DMS 273 (cell line): ENCODE measurements at regions not wholly inside any gene's neighbourhood (a gene's known extent, or its start where the extent isn't known, plus 50 kb on each side); places are given as distances from the start of the nearest gene placed in this dataset.
"Not testable (repeated sequence)": the region's sequence is repeated elsewhere in the genome, so short reads cannot be mapped to it uniquely, and the experiment has no call there.

Experiments
- DNase-seq: peaks from one replicate; lab custom pipeline; 2025; ENCODE audit not compliant: unreplicated experiment; lab: John Stamatoyannopoulos, UW

DNA sequence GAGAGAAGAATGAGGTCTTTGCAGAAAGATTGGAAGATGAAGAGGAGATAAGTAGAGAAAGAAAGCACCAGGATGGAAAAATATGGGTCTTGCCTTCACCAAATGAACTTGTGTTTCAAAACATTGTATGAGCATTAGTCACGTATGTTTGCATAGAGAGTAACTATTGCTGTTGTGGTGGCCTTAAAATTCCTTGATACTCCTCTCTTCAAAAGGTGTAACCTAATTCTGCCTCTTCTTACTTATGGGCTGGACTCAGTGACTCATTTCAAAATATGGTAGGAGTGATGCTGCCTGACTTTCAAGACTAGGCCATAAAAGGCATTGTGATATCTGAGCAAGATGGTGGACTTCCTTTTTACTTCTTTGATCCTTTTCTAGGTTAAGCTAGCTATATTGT, 228.7 kb upstream of the ZNF385D start:
- DNase-seq: no peak

DNA sequence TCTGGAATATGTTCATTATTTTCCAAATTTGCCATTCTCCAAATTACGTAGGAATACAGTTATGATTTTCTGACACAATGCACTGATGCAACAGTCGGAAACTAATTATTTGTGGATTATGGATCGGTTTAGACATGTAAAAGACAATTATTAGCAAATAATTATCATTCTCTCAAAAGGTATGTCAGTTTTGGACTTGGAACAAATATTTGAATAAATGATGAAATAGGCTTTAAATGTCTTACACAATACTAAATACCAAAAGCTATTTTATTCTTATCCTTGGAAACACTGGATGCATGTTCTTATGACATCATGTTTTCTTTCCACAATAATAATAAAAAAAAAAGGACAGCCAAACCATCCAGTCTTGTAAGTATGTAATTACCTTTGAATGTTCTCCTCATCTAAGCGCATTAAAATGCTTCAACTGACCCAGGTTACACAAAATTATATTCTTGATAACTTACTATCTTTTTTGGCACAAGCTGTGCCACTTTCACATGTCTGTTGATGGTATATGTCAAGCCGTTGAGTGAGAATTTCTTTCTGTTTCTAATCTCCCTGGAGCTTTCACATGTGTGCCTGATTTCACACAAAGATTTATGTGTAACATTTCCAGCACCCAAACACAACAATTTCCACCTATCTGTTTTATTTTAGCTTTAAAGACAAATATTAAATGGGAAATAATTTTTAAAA, 238.5 kb upstream of the ZNF385D start:
- no peak for DNase-seq

DNA sequence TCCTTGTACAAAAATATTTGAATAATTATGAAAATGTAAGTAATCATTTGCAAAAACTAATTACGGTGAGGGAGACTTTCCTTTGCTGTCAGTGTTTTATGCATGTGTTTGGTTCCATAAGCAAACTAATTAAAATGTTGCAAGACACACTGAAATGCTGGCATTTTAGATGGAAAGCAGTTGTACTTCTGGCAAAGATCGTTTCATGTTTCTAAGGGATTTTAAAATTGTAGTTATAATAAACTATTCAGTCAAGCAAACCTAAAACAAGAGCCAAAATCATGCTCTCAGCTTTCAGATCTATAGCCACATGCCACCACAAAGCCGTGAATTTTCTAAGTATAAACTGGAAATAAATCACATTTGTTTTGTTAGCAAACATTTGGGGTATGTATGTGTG, 240.1 kb upstream of the ZNF385D start:
- DNase-seq: no peak

DNA sequence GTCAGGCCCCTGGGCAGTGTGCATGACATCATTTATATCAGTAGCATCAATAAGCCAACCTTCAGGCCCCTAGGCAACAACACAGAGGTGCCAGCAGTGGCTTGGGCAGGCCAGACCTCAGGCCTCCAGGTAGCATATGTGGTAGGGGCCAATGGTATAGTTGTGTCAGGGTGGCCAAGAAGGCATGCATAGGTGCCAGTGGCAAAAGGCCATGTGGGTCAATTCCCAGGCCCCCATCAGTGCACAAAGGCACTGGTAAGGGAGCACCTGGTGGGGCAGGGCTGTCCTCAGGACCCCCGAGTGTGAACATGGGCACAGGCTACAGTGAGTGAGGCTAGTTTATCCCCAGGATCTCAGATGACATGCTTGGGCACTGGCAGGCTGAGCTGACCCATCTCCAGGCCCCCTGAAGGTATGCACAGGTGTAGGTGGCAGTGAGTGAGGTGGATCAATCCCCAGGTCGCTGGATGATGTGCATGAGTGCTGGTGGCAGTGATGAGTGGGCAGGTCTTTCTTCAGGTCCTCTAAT, 244.1 kb upstream of the ZNF385D start:
- DNase-seq: no peak

DNA sequence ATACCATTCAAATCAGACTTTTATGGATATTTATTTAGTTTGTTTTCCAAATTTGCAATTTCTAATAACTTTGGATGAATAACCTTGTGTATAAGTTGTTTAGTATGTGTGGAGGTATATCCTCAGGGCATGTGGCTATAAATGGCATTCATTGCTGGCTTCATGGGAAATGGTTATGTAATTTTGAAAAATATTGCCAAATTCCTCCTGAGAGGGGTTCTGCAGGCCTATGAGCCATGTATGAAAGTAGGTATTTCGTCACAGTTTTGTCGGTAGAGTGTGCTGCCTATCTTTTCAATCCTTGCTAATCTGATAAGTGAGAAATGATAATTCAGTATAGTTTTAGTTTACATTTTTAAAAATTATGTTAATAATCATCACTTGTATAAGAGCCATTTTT, 256.4 kb upstream of the ZNF385D start:
- DNase-seq: no peak

DNA sequence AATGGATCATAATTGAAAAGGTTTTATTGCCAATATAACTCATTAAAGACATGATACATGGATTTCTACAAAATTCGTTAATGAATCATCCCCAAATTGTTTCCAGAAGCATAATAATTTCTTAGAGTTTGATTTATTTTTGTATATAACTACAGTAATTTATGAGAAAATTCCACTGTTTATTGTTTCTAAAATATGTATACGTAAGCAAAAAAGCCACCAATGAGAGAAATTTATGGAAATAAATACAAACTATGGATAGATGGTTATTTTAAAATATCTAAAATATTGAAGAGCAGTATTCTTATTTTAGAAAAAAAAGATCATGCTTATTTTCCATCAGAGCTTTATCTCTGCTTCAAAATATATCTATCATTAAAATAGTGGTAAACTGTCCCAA, 260.0 kb upstream of the ZNF385D start:
- no peak for DNase-seq

DNA sequence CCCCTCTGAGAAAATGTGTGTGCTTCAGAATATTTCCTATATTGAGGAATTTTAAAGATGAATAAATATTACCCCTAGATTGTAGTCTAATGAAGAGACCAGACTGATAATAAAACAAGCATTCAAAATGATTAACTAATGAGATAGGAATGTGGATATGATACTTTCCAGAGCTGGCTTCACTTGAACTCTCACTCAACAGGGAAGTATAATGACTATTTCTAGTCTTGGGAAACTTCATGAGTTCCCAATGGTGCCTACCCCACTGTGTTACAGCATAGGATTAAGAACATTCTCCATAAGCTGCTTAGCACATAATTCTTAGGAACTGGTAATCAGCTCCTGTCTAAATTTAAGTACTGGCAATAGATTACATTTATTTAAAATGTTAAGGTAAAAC, 261.5 kb upstream of the ZNF385D start:
- DNase-seq: no peak

DNA sequence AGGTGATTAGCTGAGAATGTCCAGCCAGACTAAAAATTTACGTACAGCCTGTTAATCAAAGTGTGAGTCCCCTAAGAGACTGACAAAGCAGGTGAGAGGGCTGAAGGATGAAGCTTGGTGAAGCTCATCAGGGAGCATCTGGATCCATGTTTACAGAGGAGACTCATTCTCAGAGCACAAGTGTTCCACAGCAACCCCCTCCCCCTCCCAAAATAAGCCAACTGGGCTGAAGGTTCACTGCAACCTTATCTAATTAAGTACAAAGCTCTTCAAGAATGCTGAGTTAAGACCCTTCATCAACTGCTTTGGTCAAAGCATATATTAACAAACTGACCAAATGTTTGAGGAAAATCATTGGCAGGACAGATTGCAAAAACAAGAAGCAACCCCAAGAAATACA, 262.6 kb upstream of the ZNF385D start:
- no peak for DNase-seq

DNA sequence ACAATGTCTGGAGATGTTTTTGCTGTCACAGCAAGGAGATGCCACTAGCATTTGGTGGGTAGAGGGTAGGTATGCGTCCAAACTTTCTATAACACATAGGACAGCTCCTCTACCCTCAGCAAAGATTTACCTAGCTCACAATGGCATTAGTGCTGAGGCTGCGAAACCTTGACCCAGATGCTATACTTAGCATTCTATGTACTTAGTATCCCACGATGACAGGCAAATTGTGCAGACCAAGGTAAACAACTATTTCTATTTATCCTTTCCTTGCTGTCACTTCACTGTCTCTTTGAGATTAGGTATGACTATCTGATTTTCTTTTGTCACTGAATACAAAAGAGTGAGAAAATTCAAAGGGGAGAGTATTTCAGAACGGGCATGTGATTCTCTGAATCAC, 265.2 kb upstream of the ZNF385D start:
- no peak for DNase-seq

DNA sequence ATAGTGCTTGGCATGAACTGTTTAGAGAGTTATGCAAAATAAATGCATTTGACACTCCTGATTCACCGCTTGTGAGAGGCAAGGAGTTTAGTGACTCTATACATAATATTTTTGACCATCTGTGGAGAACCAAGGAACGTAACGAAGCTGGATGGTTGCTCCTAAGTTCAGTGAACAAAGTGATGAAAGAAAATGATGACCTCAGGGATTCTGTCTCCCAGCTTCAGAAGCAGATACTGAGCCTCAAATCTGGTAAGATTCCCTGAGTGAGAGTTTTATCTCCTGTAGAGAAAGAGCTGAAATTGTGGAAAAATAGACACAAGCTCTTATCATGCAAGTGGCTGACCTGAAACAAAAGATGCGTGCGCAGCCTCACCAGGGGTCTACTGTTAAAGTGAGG, 273.6 kb upstream of the ZNF385D start:
- DNase-seq: not testable (repeated sequence)

DNA sequence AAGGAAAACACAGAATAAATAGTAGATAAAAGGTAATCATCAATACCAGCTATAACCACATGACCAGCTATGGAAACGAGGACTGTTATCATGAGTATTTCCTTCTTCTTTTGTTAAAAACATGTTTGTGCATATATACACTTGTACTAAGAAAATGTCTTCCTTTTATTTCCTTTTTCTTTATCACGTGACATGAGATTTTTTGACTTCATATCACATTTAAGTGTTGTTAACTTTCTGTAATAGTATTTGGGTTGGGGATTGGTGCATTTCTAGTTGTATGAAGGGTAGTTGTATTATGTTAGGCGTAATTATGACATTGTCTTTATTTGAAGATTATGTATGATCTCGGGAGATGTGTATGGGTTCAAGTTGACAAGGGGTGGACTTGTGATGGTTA, 278.5 kb upstream of the ZNF385D start:
- no peak for DNase-seq

DNA sequence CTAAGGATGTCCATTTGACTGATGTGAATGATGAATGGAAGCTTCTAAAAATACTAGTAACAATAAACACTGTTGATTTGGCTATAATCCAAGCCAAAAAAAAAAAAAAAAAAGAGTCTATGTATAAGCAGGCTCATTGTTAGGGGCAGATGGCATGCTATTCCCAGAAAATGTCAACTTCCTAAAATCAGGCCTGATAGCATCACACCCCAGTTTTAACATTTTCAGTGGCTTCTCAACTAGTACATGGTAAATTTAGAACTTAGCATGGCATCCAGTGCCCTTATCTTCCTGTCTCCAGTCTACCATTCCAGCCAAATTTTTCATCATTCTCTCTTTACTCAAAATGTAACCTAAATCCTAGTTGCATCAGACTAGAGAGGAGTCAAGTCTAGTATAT, 288.2 kb upstream of the ZNF385D start:
- DNase-seq: peak; percentile 13

DNA sequence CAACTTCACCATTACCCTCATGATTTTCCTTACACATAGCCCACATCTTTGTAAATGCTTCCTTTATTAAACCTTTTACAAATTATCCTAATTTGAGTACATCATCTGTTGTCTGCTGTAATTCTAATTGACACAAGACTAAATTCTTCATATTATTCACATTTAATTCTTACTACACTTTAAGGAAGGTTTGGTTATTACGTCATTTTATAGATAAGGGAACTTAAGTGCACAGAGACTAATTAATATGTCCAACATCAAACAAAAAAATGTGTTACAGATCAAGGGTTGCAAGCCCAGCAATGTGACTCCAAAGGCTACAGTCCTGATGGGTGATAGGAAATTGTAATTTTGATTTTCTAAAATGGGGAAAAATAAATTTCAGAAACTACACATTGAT, 289.1 kb upstream of the ZNF385D start:
- no peak for DNase-seq

DNA sequence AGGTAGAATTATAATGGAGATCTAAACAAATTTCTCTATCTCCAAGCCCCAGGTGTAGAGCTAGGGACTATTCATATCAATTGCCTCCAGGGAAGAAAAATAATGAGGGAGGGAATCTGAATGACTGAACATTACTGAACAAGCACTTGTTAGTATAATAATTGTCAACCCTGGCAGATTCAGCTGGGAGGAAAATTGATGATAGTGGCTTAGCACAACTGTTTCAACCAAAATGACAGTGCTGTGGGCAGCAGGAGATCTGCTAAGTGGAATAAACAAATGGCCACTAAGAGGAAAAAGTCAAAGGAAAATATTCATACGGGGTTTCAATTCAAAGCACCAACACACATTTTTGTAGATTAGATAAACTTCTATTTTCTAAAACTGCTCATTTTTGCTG, 294.9 kb upstream of the ZNF385D start:
- no peak for DNase-seq

DNA sequence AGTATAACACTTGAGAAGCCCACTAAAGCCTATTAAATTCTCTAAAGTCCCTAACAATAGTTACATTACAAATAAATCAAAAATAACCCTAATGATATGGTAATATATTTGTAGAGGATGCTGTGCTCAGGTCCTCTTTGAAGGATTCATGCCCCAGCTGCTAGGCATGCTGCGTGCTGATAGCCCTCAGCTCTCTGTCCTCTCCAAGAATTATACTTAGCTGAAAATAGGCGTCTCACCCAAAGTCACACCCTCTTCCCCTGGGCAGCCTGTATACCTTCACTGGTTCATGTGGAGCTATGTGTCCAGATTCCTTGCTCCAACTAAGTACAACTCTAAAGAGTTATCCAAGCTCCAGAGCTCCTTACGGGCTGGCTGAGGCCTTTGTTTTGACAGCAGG, 312.5 kb upstream of the ZNF385D start:
- no peak for DNase-seq

DNA sequence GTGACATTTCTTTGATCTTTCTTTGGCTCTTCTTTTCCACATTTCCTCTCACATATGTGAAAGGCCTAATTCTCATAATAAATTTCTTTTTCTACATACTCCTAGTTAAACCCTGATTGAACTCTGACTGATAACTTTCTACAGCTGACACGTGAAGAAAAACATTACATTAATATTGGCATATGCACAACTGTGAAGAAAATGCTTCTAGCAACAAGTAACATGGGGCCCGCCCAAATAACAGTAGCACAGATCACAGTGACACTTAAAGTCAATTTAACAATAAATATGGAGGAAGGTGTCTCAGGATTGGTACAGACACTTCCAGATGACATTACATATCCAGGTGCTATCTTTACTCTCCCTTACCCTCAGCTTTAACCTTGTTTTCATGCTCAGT, 317.6 kb upstream of the ZNF385D start:
- no peak for DNase-seq

DNA sequence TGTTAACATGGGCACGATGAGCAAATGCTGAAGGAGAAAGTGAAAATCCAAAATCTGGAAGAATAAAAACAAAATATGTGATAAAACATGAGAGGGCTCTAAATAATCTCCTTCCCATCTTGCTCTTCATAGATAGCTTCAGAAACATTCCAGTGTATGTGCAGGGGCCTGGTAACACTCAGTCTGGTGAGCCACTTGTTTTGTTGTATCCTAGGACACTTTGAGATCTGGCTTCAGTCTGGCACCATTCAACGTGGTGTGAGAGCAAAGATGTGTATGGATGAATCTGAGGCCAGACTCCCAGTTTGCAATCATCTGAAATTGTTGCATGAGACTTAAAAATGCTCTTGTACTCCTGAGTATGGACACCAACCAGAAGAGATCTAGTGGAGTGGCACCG, 337.2 kb upstream of the ZNF385D start:
- no peak for DNase-seq

DNA sequence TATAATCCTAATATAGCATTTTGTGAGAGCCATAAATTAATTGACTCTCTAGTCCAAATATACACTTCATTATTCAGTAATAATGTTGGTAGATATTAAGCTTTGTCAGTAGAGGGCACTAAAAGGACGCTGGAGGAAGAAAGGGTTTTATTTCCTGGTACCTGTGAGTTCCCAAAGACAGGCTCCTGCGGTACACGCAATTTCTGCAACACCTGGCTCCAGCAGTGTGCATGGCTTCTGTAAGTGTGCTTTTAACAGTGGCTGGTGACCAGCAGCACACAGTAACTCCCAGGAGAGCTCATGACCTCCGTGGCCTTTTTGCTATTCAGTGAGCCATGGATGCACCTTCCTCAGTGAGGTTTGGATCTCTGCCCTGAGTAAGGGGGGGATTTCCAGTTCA, 338.3 kb upstream of the ZNF385D start:
- peak; percentile 59 for DNase-seq

DNA sequence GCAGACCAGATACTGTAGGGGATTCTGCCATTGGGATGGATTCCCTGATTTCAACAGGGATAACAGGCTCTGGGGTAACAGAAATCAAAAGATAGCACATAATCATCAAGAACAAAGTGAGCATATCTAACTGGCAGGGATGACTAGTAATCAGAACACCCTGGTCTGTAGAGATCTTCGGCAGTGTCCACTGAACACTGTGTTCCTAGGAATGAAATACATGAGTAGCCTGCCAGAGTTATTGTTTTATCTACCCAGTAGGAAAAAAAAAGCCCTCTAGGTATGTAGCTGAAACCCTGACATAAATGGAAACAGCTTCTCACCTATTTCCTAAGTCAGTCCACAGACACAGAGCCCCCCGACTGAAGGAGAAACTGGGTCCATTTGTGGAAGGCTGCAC, 340.3 kb upstream of the ZNF385D start:
- DNase-seq: no peak

DNA sequence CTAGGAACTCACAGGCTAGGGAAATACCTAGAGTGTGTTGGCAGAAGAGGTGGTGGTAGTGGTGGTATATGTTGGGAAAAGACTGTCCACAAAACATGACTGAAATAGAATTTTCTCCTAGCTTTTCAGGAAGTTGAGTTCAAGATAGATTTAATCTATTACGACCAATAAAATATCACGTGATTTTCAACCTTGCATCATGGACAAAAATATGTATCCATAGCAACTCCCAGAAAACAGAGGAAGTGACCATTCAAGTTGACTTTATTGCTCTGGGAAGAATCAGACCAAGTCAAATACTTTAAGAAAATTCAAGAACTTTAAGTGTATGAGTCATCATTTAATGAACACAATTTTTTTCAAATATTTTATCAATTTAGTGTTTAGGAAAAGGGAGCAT, 347.0 kb upstream of the ZNF385D start:
- DNase-seq: no peak

DNA sequence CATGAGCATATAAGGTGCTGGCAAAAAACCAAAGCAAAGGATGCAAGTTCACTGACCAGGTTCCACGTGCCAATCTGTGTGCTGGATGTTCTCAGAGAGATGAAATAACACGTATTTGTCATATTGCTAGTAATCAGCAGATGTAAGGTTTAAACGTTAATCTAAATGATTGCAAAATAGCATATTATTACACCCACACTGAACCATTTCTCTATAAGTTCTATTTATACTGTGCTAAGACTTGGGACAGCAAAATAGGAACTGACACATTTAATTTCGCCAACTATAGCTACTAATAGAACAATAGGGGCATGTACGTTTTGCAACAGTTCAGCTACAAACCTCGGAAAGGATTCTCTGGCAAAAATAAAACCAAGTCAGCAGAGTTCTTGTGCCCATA, 350.3 kb upstream of the ZNF385D start:
- DNase-seq: no peak

DNA sequence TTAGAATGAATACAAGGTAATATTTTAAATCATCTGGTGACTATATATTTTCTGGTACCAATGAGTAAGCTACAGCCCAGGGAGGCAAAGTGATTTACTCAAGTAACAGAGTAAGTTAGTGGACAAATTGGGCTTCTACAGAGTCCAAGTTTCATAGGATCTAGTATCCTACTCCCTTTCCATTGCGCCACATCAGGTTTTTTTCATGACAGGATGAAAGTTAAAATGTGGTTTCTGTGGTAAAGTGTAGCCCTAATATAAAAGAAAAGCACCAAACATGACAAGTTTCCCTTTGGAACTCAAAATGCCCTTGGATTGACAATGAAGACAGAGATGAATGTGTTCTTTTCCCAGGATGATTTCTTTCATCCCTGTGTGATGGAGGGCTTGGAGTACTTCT, 350.8 kb upstream of the ZNF385D start:
- no peak for DNase-seq

DNA sequence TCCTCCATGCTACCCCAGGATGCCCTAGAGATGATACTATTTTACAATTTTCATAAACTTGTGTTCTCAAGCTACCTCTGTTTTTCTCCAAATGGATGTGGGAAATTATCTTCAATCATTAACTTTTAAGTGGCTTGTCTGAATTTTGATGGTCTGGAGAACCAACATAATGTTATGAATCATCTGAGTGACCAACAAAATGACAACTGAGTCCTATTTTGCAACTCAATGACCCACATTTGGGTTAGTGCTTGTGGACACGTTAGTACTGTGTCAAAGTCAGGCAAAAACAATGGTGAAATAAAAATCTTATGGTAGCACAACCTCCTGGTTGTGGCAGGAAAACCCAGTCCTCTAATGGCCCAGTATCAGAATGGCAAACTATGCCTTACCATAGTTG, 352.4 kb upstream of the ZNF385D start:
- DNase-seq: no peak
